IMR-90 (cell line): ENCODE measurements at regions not wholly inside any gene's neighbourhood (a gene's known extent, or its start where the extent isn't known, plus 50 kb on each side); places are given as distances from the start of the nearest gene placed in this dataset.

Experiments
- ATAC-seq: fragments of 200-7000 bp; cut with Tn5 transposase; 2 replicates; pipeline ENCODE4 v1.9.1; 2020; ENCODE audit warnings: low read depth, mild to moderate bottlenecking, moderate library complexity
- BruUV-seq: library from RNA; stranded (reverse); fragments of 400-500 nt; replicated peaks from 2 replicates; lab custom pipeline; 2021; lab: Mats Ljungman, UMichigan
- CTCF ChIA-PET: fragments of 300-600 bp; formaldehyde crosslinking; extraction: SDS; loops from one replicate; lab custom pipeline; 2021; ENCODE audit warnings: antibody characterized with exemption; lab: Yijun Ruan, JAX
- POLR2A ChIA-PET: fragments of 300-600 bp; sonication (Branson Sonifier 250); formaldehyde crosslinking; loops from one replicate; lab custom pipeline; 2022; ENCODE audit warnings: antibody characterized with exemption; ENCODE audit not compliant: unreplicated experiment; lab: Charles Lee
- DNase-seq: peaks from one replicate; pipeline ENCODE4 v3.0.0; 2013
- H2AFZ ChIP-seq: replicated peaks from 2 replicates; pipeline ENCODE3; 2013; ENCODE audit warnings: low read length, mild to moderate bottlenecking; ENCODE audit not compliant: poor library complexity
- H2AK5ac ChIP-seq: 2 replicates; pipeline ENCODE4 v1.6.1; 2013; ENCODE audit warnings: low read depth, low read length, inconsistent platforms
- H2AK9ac ChIP-seq: replicated peaks from 2 replicates; pipeline ENCODE3; 2013; ENCODE audit warnings: mild to moderate bottlenecking, low read depth, low read length, moderate library complexity; ENCODE audit not compliant: poor library complexity
- H2BK120ac ChIP-seq: 2 replicates; pipeline ENCODE4 v1.6.1; 2013; ENCODE audit warnings: low read depth, low read length, inconsistent platforms
- H2BK15ac ChIP-seq: 3 replicates; pipeline ENCODE4 v1.6.1; 2013; ENCODE audit warnings: low read depth, low read length, inconsistent platforms
- H2BK20ac ChIP-seq: 2 replicates; pipeline ENCODE4 v1.6.1; 2013; ENCODE audit warnings: low read depth, mild to moderate bottlenecking, inconsistent platforms, low read length, moderate library complexity
- H2BK5ac ChIP-seq: 2 replicates; pipeline ENCODE4 v1.6.1; 2013; ENCODE audit warnings: mild to moderate bottlenecking, low read depth, low read length, inconsistent platforms; ENCODE audit not compliant: poor library complexity, severe bottlenecking
- H3K14ac ChIP-seq: replicated peaks from 2 replicates; pipeline ENCODE4 v1.6.1; 2013; ENCODE audit warnings: low read depth, low read length, inconsistent platforms
- H3K18ac ChIP-seq: 2 replicates; pipeline ENCODE4 v1.6.1; 2013; ENCODE audit warnings: low read depth, low read length, control low read depth
- H3K23ac ChIP-seq: 2 replicates; pipeline ENCODE4 v1.6.1; 2013; ENCODE audit warnings: low read depth, low read length, inconsistent platforms
- H3K27ac ChIP-seq: 2 replicates; pipeline ENCODE4 v1.5.1; 2013; ENCODE audit warnings: mild to moderate bottlenecking, control low read depth, low read length; ENCODE audit not compliant: insufficient read depth
- H3K27me3 ChIP-seq: 2 replicates; pipeline ENCODE4 v1.6.1; 2013; ENCODE audit warnings: low read length; ENCODE audit not compliant: control insufficient read depth, insufficient read depth
- H3K36me3 ChIP-seq: 2 replicates; pipeline ENCODE4 v1.6.1; 2013; ENCODE audit warnings: low read length, mixed read lengths; ENCODE audit not compliant: control insufficient read depth, insufficient read depth
- H3K4ac ChIP-seq: 2 replicates; pipeline ENCODE4 v1.6.1; 2013; ENCODE audit warnings: low read depth, low read length, inconsistent platforms
- H3K4me1 ChIP-seq: 2 replicates; pipeline ENCODE4 v1.6.1; 2013; ENCODE audit warnings: low read length, mixed read lengths; ENCODE audit not compliant: control insufficient read depth, insufficient read depth
- H3K4me2 ChIP-seq: 2 replicates; pipeline ENCODE4 v1.6.1; 2013; ENCODE audit warnings: low read depth, mild to moderate bottlenecking, control low read depth, low read length, moderate library complexity
- H3K4me3 ChIP-seq: 2 replicates; pipeline ENCODE4 v1.5.1; 2013; ENCODE audit warnings: low read depth, mild to moderate bottlenecking, control low read depth, low read length, moderate library complexity; ENCODE audit not compliant: insufficient read depth
- H3K56ac ChIP-seq: 2 replicates; pipeline ENCODE4 v1.6.1; 2013; ENCODE audit warnings: low read length, inconsistent platforms; ENCODE audit not compliant: insufficient read depth; ENCODE audit errors: extremely low read depth
- H3K79me1 ChIP-seq, 2 experiments: 2 replicates each; pipeline ENCODE4 v1.6.1; 2013; ENCODE audit warnings: low read length in 2 of 2, inconsistent platforms in 1 of 2, low read depth in 1 of 2
- H3K9ac ChIP-seq: 2 replicates; pipeline ENCODE4 v1.6.1; 2013; ENCODE audit warnings: low read depth, low read length, control low read depth
- H3K9me1 ChIP-seq: 2 replicates; pipeline ENCODE4 v1.6.1; 2013; ENCODE audit warnings: low read length, inconsistent platforms; ENCODE audit not compliant: insufficient read depth
- H3K9me3 ChIP-seq: 2 replicates; pipeline ENCODE4 v1.6.1; 2013; ENCODE audit warnings: low read length; ENCODE audit not compliant: control insufficient read depth, insufficient read depth
- H4K20me1 ChIP-seq: 2 replicates; pipeline ENCODE4 v1.6.1; 2013; ENCODE audit warnings: low read length, inconsistent platforms; ENCODE audit not compliant: insufficient read depth
- H4K5ac ChIP-seq: 2 replicates; pipeline ENCODE4 v1.6.1; 2013; ENCODE audit warnings: mild to moderate bottlenecking, low read depth, low read length, control low read depth
- H4K8ac ChIP-seq, 2 experiments: 2 replicates each; pipeline ENCODE4 v1.6.1; 2013; ENCODE audit warnings: low read depth in 2 of 2, low read length in 2 of 2, control low read depth in 1 of 2, inconsistent platforms in 1 of 2
- H4K91ac ChIP-seq: 2 replicates; pipeline ENCODE4 v1.6.1; 2013; ENCODE audit warnings: low read depth, low read length, inconsistent platforms; ENCODE audit not compliant: insufficient read depth
- BHLHE40 ChIP-seq: fragments of 150-350 bp; IDR thresholded peaks from 2 replicates; pipeline ENCODE4 v1.6.1; 2016; ENCODE audit warnings: mild to moderate bottlenecking, low read depth, low read length
- CEBPB ChIP-seq: IDR thresholded peaks from 2 replicates; pipeline ENCODE4 v1.6.1; 2012; ENCODE audit warnings: low read depth, low read length, improper control_type of control experiment
- FOS ChIP-seq: fragments of 150-350 bp; IDR thresholded peaks from 2 replicates; pipeline ENCODE4 v1.6.1; 2016; ENCODE audit warnings: low read depth, low read length
- MAFK ChIP-seq: IDR thresholded peaks from 2 replicates; pipeline ENCODE4 v1.6.1; 2012; ENCODE audit warnings: low read depth, low read length, improper control_type of control experiment
- MAZ ChIP-seq: IDR thresholded peaks from 2 replicates; pipeline ENCODE4 v1.6.1; 2012; ENCODE audit warnings: low read depth, mild to moderate bottlenecking, low read length, improper control_type of control experiment, moderate library complexity, borderline replicate concordance
- MXI1 ChIP-seq: IDR thresholded peaks from 2 replicates; pipeline ENCODE4 v1.6.1; 2012; ENCODE audit warnings: low read depth, mild to moderate bottlenecking, low read length, moderate library complexity, borderline replicate concordance
- NFE2L2 ChIP-seq: fragments of 150-350 bp; IDR thresholded peaks from 2 replicates; pipeline ENCODE4 v1.6.1; 2016; ENCODE audit warnings: low read depth, mild to moderate bottlenecking, low read length
- POLR2A ChIP-seq: IDR thresholded peaks from 2 replicates; pipeline ENCODE4 v1.6.1; 2012; ENCODE audit warnings: mild to moderate bottlenecking, low read depth, low read length
- WGBS, 2 experiments: methylation state at CpG; one replicate each; pipeline versions ENCODE4 v1.1.5 to v1.1.7; 2013; ENCODE audit warnings: missing lambda C conversion rate in 2 of 2; ENCODE audit not compliant: insufficient read length in 1 of 2; ENCODE audit errors: extremely low coverage in 2 of 2; 5-methylcytosine and 5-hydroxymethylcytosine counted together
- dilution Hi-C: fragments of 300-500 bp; cut with HindIII; formaldehyde crosslinking; loops from one replicate; pipeline ENCODE4 v1.14.3; 2018; ENCODE audit warnings: low sequenced_read_pairs; ENCODE audit not compliant: unreplicated experiment
- in situ Hi-C: fragments of 300-500 bp; cut with MboI; formaldehyde crosslinking; loops from 3 replicates; pipeline ENCODE4 v1.14.3; 2019; ENCODE audit warnings: low sequenced_read_pairs, inconsistent platforms, mixed read lengths
- intact Hi-C: fragments of 100-400 bp; cut with micrococcal nuclease; formaldehyde crosslinking; loops from 2 replicates; pipeline ENCODE4 v1.10.0; 2022
- TF ChIP-seq, protein P1 (sequence below): conservative IDR thresholded peaks from 2 replicates; pipeline ENCODE4 v1.5.1; 2012; ENCODE audit warnings: mild to moderate bottlenecking, low read depth, low read length, improper control_type of control experiment

GRCh38 chr6:220312-220711 lies 72.0 kb upstream of the DUSP22 start:
- H3K36me3 ChIP-seq = no peaks in the 10 kb centered on the region
- dilution Hi-C loops = no loop called here
- H2BK15ac ChIP-seq = no peak overlapping the region
- no peak overlapping the region for H3K4me3 ChIP-seq
- H2AK5ac ChIP-seq = no peak overlapping the region
- no peak overlapping the region for H3K23ac ChIP-seq
- H3K27ac ChIP-seq = no peak overlapping the region
- peaks cover 7% of the 10 kb centered on the region for H3K4me1 ChIP-seq
- H3K56ac ChIP-seq = no peak overlapping the region
- no CpG with 5 or more reads among the region's 4 CpGs for WGBS, 2 experiments
- POLR2A ChIA-PET = no interaction called here
- DNase-seq (no peak), ATAC-seq (no peak)
- H3K9ac ChIP-seq = no peak overlapping the region
- H4K91ac ChIP-seq = no peak overlapping the region
- no peak overlapping the region for H2AK9ac ChIP-seq
- H3K4ac ChIP-seq = no peak overlapping the region
- H3K9me1 ChIP-seq = peaks cover 3% of the 10 kb centered on the region; the same call in 1 of the 2 replicates
- no peaks in the 10 kb centered on the region for H3K27me3 ChIP-seq
- no peak overlapping the region for H2AFZ ChIP-seq
- no peak overlapping the region for H4K8ac ChIP-seq
- no peak overlapping the region for H3K18ac ChIP-seq
- H2BK120ac ChIP-seq = no peak overlapping the region
- CTCF ChIA-PET = no interaction called here
- intact Hi-C loops = loop anchor here (5.0 kb wide), 1 partner anchor 72 kb away; the partner anchor contains the start of gene DUSP22
- no peak overlapping the region for H2BK5ac ChIP-seq
- no peak overlapping the region for H2BK20ac ChIP-seq
- H3K4me2 ChIP-seq = no peak overlapping the region
- H3K79me1 ChIP-seq = no peaks in the 10 kb centered on the region
- H3K9me3 ChIP-seq = no peaks in the 10 kb centered on the region
- TF ChIP-seq FOS (no peak), CEBPB (no peak), MAFK (no peak), MAZ (no peak), NFE2L2 (no peak), BHLHE40 (no peak), MXI1 (no peak), POLR2A (no peak)
- TF ChIP-seq, protein P1, sequence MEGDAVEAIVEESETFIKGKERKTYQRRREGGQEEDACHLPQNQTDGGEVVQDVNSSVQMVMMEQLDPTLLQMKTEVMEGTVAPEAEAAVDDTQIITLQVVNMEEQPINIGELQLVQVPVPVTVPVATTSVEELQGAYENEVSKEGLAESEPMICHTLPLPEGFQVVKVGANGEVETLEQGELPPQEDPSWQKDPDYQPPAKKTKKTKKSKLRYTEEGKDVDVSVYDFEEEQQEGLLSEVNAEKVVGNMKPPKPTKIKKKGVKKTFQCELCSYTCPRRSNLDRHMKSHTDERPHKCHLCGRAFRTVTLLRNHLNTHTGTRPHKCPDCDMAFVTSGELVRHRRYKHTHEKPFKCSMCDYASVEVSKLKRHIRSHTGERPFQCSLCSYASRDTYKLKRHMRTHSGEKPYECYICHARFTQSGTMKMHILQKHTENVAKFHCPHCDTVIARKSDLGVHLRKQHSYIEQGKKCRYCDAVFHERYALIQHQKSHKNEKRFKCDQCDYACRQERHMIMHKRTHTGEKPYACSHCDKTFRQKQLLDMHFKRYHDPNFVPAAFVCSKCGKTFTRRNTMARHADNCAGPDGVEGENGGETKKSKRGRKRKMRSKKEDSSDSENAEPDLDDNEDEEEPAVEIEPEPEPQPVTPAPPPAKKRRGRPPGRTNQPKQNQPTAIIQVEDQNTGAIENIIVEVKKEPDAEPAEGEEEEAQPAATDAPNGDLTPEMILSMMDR = no peak
- no peaks in the 10 kb centered on the region for H4K20me1 ChIP-seq
- H3K14ac ChIP-seq = no peak overlapping the region
- no peak overlapping the region for H4K5ac ChIP-seq
- BruUV-seq = no TSS peak
- in situ Hi-C loops = no loop called here
